Smooth muscle cell (in vitro differentiated cells): ENCODE measurements at regions not wholly inside any gene's neighbourhood (a gene's known extent, or its start where the extent isn't known, plus 50 kb on each side); places are given as distances from the start of the nearest gene placed in this dataset.

Experiments used
- DNase-seq: peaks from one replicate; lab custom pipeline; 2025; ENCODE audit not compliant: unreplicated experiment; lab: John Stamatoyannopoulos, UW
- H2AFZ ChIP-seq: fragments of 200-600 bp; sonication (generic); 2 replicates; pipeline ENCODE4 v1.6.0; 2016; ENCODE audit warnings: antibody characterized with exemption, low read depth, mild to moderate bottlenecking
- H3F3A ChIP-seq: fragments of 200-600 bp; sonication (generic); 2 replicates; pipeline ENCODE4 v1.6.0; 2017; ENCODE audit warnings: antibody characterized with exemption, low read depth
- H3K27ac ChIP-seq: fragments of 200-600 bp; sonication (generic); 2 replicates; pipeline ENCODE4 v1.5.1; 2016; ENCODE audit warnings: low read depth, mild to moderate bottlenecking
- H3K27me3 ChIP-seq: fragments of 200-600 bp; sonication (generic); 2 replicates; pipeline ENCODE4 v1.6.1; 2016; ENCODE audit warnings: low read depth, mild to moderate bottlenecking
- H3K36me3 ChIP-seq: fragments of 200-600 bp; sonication (generic); 2 replicates; pipeline ENCODE4 v1.5.1; 2016; ENCODE audit warnings: low read depth
- H3K4me1 ChIP-seq: fragments of 200-600 bp; sonication (generic); 2 replicates; pipeline ENCODE4 v1.5.1; 2016; ENCODE audit warnings: low read depth
- H3K4me2 ChIP-seq: fragments of 200-600 bp; sonication (generic); 2 replicates; pipeline ENCODE4 v1.6.0; 2016; ENCODE audit warnings: mild to moderate bottlenecking
- H3K4me3 ChIP-seq: fragments of 200-600 bp; sonication (generic); 2 replicates; pipeline ENCODE4 v1.5.1; 2016; ENCODE audit warnings: mild to moderate bottlenecking
- H3K79me2 ChIP-seq: fragments of 200-600 bp; sonication (generic); 2 replicates; pipeline ENCODE4 v1.6.0; 2016; ENCODE audit warnings: low read depth, mild to moderate bottlenecking
- H3K9ac ChIP-seq: fragments of 200-600 bp; sonication (generic); 2 replicates; pipeline ENCODE4 v1.6.0; 2016; ENCODE audit warnings: low read depth
- H3K9me3 ChIP-seq: fragments of 200-600 bp; sonication (generic); replicated peaks from 2 replicates; pipeline ENCODE4 v1.5.1; 2016; ENCODE audit warnings: low read depth
- H4K20me1 ChIP-seq: fragments of 200-600 bp; sonication (generic); 2 replicates; pipeline ENCODE4 v1.6.0; 2016; ENCODE audit warnings: low read depth
- CTCF ChIP-seq: fragments of 200-600 bp; sonication (generic); IDR thresholded peaks from 2 replicates; pipeline ENCODE4 v1.5.1; 2017; ENCODE audit warnings: borderline replicate concordance, mild to moderate bottlenecking, antibody characterized with exemption; ENCODE audit not compliant: insufficient read depth, poor library complexity, severe bottlenecking
- WGBS: methylation state at CpG from one replicate; pipeline ENCODE4 v1.1.7; 2016; ENCODE audit warnings: low lambda C conversion rate; 5-methylcytosine and 5-hydroxymethylcytosine counted together

DNA sequence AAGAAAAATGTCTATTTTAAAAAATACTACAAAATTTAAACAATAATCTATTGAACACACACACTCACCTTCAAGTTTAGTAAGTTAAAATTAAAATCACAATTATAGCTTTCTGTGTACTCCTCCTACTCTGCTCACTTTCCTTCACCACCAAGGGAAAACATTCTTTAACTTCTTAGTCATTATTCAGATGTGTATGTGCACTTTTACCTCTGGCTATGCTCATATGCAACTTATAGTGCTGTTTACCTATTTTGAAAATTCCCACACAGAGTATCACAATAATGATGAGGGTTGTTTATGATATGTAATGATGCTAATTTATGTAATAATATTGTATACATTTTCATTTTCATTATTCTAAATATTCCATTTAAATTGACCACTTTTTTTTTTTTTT, 661.4 kb downstream of the MRPL39 start:
- Histone ChIP-seq H4K20me1 (no peaks in the 10 kb centered on the region), H3K79me2 (no peaks in the 10 kb centered on the region), H3K4me1 (no peaks in the 10 kb centered on the region), H3K4me3 (no peak overlapping the region), H3K36me3 (no peaks in the 10 kb centered on the region), H3K9ac (no peak overlapping the region), H3K4me2 (no peak overlapping the region), H3K27me3 (no peaks in the 10 kb centered on the region), H2AFZ (no peak overlapping the region), H3F3A (no peaks in the 10 kb centered on the region), H3K9me3 (no peaks in the 10 kb centered on the region), H3K27ac (no peak overlapping the region)
- DNase-seq, result no peak
- no peak for TF ChIP-seq CTCF

- no peaks in the 10 kb centered on the region for H3K79me2 ChIP-seq
- H3K27me3 ChIP-seq, result no peaks in the 10 kb centered on the region
- no peaks in the 10 kb centered on the region for H4K20me1 ChIP-seq
- H3K9ac ChIP-seq, result no peak overlapping the region
- WGBS, result 51% methylated on average over 4 of the region's 4 CpGs
- no peaks in the 10 kb centered on the region for H3K9me3 ChIP-seq
- DNase-seq, result no peak
- no peak overlapping the region for H2AFZ ChIP-seq
- H3K36me3 ChIP-seq, result no peaks in the 10 kb centered on the region
- H3K27ac ChIP-seq, result no peak overlapping the region
- no peak overlapping the region for H3K4me3 ChIP-seq
- H3K4me1 ChIP-seq, result no peaks in the 10 kb centered on the region
- no peaks in the 10 kb centered on the region for H3F3A ChIP-seq
- TF ChIP-seq CTCF, result no peak
- H3K4me2 ChIP-seq, result no peak overlapping the region
These were observed 665.7 kb downstream of the MRPL39 start for GRCh38 chr21:24941316-24942185.

DNA sequence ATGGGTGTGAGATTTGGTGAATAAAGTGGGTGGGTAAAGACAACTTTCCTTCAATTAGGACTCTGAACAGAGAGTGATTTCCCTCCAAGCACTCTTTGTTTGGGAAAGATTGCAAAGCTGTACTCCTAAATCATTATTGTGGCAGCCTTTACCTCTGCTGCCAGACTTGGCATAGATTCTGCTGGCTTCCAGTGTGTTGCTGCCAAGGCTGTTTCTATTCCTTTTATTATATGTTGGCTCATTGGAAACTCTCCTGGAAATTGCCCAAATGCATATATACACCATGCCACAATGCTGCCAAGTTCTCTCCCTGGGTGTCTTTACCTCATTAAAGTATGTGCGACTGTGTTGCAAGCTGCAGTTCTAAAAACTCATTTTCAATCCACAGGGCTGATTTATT, 668.0 kb downstream of the MRPL39 start:
- no peaks in the 10 kb centered on the region for H4K20me1 ChIP-seq
- H3K4me1 ChIP-seq, result no peaks in the 10 kb centered on the region
- TF ChIP-seq CTCF, result no peak
- no peaks in the 10 kb centered on the region for H3K27me3 ChIP-seq
- no peaks in the 10 kb centered on the region for H3K79me2 ChIP-seq
- H3K9me3 ChIP-seq, result no peaks in the 10 kb centered on the region
- WGBS, result 90% methylated on average over 1 of the region's 1 CpG
- no peak overlapping the region for H2AFZ ChIP-seq
- H3K36me3 ChIP-seq, result no peaks in the 10 kb centered on the region
- no peak overlapping the region for H3K4me3 ChIP-seq
- no peak for DNase-seq
- no peak overlapping the region for H3K27ac ChIP-seq
- H3K4me2 ChIP-seq, result no peak overlapping the region
- H3K9ac ChIP-seq, result no peak overlapping the region
- H3F3A ChIP-seq, result no peaks in the 10 kb centered on the region

GRCh38 chr21:24938573-24938972, 668.7 kb downstream of the MRPL39 start:
- Histone ChIP-seq H3K27ac (no peak overlapping the region), H4K20me1 (no peaks in the 10 kb centered on the region), H3K36me3 (no peaks in the 10 kb centered on the region), H3F3A (no peaks in the 10 kb centered on the region), H3K9ac (no peak overlapping the region), H3K9me3 (no peaks in the 10 kb centered on the region), H3K4me2 (no peak overlapping the region), H3K79me2 (no peaks in the 10 kb centered on the region), H3K4me1 (no peaks in the 10 kb centered on the region), H2AFZ (no peak overlapping the region), H3K4me3 (no peak overlapping the region), H3K27me3 (no peaks in the 10 kb centered on the region)
- WGBS, result 78% methylated on average over 5 of the region's 5 CpGs
- TF ChIP-seq CTCF, result no peak
- DNase-seq, result no peak
